Stimulated activated CD8-positive, alpha-beta memory T cell treated with anti-CD3 and anti-CD28 coated beads, Interleukin-4, amount 100 ng/mL, for 24 hours (primary cell): ENCODE measurements at regions not wholly inside any gene's neighbourhood (a gene's known extent, or its start where the extent isn't known, plus 50 kb on each side); places are given as distances from the start of the nearest gene placed in this dataset.

Source experiments
- DNase-seq: peaks from one replicate; pipeline ENCODE4 v3.0.0-alpha.2; 2020; ENCODE audit warnings: low read depth

DNA sequence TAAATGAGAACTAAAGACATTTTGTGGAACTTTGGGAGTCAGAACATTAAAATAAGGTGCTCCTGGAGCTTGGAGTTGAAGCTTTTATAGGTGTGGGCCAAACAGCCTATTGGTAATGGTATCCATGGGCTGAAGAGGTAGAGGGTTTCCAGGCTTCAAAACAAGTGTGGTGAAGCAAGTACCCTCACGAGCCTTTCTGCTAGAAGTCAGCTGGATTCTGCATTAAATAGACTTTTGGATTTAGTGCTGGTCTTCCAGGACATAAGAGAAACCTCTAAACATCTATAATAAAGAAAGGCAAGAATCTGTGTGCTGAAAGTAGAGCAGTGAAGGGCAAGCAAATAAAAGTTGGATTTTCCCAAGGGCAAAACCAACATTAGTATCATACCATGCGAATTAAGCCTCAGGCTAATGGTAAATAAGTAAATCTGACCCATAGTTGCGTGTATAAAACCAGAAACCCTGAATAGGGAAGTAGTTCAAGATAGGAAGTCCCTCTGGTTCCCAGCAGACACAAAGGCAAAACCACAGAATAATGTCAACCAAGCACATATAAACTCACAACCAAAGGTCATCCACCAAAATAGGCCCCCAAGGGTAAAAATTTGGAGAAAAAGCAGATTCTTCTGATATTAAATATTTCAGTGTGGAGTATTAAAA lies 306.3 kb downstream of the TLE4 start:
- no peak for DNase-seq

DNA sequence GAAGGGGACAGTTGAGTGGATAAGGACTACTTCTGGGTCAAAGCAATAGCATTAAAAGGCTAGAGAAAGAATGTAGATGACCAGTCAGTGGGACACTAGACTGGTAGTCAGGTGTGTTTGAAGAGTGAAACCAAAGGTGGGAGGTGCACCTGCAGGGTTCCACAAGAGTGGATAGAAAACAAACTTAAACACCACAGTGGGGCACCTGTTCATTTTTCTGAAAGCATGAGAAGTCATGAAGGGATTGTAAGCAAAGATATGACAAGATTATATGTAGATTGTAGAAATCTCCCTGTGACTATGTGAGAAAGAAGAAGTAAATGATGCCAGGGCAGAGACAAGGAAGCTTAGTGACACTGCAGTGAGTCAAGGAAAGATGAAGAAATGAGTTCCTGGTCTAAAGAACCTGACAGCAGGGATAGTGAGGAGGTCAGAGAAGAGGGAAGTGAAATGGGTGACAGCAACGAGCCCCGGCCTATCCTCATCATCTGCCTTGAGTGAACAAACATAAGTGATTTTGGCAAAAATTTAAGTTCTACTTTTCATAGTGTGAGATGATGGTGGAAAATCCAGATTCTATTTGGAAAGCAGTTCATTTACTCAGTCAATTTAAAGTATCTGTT lies 296.9 kb downstream of the TLE4 start:
- no peak for DNase-seq

DNA sequence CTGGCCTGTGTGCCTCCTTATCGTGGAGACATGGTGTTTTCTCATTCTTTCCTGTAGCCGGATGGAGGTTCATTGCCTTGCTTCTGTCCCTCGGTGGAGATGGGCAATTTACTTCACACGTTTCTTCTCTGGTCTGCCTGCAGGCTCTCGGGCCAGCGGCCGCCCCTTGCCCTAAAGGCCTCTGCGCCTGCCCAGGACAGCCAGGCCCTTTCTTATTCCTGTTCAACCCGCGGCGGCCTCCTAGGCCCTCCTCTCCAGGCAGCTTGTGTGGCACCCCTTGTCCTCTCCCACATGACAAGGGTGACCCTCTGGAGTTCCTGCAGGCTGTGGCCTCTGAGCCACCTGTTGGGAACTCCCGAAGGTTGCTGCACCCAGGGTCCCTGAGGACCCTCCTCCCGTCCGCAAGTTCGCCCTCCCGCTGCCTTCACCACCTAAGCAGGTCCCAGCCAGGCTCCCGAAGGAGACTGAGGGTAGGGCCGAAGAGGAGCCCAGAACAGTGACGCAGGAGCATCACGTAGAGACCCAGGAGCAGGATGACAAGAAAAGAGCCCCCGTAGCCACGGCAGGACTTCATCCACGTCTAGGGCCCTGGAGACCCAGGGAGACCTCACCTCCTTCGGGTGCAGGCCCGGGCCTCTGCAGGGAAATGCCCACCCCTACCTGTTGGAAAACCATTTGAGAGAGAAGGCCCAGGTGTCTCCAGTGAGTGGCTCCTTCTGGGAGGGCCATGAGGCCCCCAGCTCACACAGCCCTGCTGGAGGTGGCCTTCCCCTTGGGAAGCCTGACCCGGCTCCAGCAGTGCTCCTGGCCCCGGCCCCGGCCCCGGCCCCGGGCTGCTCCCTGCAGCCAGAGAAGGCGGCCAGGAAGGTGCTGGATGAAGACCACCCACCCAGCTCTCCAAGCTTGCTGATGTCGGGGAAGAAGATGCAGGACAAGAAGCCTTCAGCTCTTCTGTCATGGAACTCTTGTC lies 291.4 kb downstream of the TLE4 start:
- no peak for DNase-seq

DNA sequence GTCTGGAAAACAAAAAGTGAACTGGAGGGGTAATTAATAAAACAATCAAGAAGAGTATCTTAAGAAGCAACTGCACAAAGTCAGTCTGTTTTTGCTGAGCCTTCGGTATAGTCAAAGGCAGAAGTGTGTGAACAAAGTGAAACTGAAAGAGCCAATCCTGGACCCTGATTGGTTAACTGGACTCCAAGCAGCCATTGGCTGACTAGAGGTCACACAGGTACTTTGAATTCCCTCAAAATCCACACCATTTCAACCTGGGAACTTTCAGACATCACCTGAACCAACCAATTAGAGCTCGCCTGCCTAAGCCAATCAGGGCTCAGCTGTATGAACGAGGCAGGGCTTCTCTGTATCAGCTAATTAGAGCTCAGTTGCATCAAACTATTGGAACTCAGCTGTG lies 286.7 kb downstream of the TLE4 start:
- DNase-seq = no peak

DNA sequence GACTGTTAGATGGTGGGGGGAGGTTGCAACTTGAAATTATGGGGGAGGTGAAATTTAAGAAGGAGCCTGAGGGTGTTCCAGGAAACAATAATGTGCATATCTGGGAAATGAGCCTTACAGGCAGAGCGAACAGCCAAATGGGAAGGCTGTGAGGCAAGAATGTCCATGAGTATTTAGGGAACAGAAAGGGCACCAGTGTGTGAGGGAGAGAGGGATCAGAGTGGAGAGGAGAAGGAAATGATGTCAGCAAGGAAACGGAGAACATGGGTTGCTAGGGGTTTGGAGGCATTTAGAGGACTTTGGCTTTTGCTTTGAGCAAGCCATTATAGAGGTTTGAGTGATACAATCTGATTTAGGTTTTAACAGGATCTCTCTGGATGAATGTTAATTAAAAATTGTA lies 285.4 kb downstream of the TLE4 start:
- no peak for DNase-seq

DNA sequence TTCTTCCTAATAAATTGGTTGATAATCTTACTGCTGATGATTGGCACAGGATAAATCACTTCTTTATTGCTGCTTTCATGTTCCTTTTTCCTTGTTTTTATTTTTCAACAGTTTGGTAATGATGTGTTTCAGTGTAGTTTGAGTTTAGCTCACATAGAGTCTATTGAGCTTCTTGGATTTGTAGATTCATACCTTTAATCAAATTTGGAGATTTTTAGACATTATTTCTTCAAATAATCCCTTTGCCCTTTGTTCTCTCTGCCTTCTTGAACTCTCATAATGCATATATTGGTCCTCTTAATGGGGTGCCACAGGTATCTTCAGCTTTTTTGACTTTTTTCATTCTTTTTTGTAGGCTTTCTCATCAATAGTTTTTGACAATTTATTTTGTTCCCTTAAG lies 275.3 kb downstream of the TLE4 start:
- DNase-seq = no peak

DNA sequence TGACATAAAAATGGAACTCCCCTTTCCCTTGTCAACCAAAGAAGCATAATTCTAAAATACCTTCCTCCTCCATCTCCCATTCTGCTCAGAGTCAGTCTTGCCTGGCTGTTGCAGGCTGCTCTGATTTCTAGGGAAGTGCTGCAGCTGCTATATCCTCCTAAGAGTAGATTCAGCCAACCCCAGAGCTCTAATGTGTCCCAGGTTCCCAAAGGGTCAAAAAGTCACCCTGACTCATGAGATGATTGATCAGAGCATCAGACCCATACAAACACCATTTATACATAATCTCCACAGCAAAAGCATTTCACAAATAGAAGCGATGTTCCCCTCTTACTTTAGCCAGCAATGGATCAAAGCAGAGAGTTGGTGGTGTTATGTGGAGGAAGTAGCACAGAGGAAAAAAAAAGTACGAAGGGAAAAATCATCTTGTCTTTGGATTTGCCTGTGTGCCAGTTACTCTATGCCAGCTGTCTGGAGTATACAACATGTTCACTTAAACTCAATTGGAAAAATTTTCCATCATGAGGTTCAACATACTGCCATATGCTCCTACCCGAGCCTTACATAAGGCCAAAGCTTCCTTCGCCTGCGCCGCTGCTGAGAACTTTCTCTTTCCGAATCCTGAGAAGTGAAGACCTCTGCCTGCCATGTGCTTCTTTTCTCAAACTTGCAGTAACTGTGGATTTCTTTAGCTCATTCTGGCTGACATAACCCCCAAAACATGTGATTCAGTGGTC lies 258.0 kb downstream of the TLE4 start:
- DNase-seq = no peak

DNA sequence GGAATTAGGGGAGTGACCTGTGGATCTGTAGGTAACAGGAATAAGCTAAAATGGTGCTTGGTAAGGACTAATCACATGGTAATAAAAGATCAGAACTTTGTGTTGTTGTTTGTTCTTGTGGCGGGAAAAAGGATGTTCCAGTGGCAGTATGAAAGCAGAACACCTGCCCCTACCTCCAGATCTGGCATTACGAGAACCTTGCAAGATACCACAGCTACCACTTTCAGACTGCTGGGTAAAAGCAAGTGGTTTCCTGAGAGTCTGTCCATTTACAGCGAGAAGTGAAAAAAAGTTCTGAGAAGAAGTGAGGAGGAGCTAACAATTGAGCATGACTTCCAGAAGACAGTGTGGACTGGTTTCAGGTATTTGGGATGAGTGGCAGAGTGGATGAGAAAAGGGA lies 252.5 kb downstream of the TLE4 start:
- DNase-seq = no peak

DNA sequence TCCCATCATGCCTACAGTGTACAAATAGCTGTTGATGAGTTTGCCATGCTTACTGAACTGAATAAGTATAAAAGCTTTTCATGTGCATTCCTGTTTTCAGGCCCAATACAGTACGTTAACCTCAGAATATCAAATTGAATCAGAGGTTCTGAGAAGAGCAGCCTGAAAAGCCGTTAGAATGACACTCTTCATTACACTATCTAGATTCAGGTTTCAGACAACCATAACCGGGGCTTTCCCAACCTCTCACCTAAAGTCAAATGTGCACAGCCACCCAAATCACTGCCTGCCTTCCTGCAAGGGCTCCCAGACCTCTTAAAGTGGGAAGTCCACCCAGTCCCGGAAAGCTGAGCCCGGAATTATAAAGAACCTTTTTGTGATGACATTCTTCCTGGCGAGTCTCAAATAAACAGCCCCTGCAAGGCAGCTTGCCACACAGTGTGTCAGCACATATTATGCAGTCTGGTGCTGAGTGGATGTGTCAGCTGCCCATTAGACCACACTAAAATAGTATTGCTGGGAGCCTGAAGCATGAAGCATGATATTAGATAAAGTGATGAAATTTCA lies 245.8 kb downstream of the TLE4 start:
- no peak for DNase-seq

DNA sequence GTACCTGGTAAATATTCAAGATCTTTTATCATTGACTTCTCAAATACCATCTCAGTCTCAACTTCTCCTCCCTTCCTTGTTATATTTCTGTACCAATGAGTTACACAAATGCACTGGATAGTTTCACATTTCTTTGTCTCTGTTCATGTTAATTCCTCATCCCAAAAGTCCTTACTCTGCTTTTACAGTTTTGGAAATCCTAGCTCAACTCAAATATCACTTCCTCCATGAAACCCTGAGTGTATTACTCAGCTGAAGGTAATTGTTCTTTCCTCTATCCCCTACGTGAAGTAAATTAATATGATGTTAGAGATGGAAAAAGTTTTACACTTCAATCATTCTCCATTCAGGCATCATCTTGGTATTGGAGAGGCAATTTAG lies 241.5 kb downstream of the TLE4 start:
- DNase-seq = no peak

DNA sequence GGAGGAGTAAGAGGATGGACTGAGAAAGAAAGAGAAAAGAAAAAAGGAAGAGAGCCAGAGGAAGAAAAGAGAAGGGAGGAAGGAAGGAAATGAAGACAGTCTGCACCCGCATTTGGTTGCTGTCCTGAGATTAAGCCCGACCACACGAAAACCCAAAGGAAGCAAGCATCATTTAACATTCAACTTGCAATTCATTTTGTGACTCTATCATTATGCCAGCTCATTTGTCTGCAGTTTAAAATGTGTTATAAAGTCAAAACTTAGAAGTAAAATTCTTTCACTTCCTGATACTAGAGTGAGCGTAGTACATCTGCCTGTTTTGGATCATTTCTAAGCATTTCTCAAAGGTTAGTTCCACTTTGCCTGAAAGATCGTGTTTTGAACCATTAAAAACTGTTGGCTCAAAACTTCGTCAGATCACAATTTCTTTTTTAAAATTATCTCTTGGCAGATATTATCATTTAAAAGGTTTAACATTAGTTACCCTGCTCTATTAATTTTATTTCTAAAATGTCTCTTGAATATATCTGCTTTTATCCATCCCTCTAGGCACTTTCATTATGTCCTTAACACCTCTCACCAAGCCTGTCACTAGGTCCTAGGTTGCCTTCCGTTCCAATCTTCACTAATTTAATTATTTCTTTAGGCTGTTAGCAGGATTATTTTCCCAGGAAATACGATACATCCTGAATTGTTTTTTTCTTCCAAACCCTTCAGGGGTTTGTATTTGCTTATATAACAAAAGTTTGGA lies 240.9 kb downstream of the TLE4 start:
- DNase-seq = no peak

DNA sequence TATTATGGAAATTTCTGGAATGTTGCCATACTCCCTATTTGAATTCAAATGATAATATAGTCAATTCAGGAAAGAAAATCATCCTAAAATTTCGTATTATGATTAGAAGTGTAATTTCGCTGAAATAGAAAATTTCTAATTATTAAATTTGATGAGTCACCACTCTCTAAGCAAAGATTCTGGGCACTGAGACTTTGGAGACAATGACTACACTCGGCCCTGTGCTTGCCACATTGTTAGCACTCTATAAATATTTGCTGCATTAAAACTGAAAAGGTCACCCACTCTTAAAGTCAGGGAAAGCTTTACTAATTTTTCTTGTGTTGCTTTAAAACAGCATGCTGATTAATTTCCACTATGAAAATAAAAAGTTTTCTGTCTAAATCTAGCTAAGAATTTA lies 240.3 kb downstream of the TLE4 start:
- DNase-seq = no peak

DNA sequence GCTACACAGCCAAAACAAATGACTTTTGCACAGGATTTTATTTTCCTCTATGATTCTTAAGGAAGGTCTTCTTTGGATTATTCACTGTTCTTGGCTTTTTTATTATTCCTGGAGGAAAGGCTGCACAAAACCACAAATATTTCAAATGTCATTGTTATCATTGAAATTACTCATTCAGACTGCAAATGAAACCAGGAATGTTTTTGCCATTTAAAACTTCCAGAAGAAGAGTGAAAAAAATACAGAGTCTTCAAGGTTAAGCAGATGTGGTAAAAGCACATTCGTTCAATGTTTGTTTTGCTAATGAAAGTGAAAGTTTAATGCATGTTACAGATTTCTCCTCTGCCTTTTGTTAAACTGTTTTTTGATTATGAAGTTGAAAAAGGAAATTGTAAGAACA lies 238.2 kb downstream of the TLE4 start:
- DNase-seq = no peak

DNA sequence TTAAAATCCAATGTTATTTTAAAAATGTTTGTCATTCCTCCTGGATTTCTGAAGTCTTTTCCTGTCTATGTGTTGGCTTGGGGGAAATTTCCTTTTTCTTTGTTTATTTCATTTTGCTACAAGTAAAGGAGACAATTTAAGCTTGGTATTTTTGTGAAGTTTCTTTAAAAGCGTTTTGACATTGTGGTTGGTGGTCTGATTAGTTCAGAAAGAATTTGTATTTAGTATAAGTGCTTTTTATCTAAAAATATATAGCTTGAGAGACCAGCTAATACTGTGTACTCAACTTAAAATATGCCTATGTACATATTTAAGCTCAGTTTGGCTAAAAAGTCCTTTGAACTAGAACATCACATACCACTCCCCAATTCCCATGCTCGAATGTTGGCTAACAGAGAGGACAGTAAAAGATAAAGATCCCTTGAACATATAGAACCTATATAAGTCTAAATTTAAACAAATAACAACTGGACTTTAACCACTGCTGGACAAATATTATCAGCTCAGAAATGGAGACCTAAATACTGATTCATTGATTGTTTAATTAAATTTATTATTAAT lies 237.6 kb downstream of the TLE4 start:
- DNase-seq = no peak

DNA sequence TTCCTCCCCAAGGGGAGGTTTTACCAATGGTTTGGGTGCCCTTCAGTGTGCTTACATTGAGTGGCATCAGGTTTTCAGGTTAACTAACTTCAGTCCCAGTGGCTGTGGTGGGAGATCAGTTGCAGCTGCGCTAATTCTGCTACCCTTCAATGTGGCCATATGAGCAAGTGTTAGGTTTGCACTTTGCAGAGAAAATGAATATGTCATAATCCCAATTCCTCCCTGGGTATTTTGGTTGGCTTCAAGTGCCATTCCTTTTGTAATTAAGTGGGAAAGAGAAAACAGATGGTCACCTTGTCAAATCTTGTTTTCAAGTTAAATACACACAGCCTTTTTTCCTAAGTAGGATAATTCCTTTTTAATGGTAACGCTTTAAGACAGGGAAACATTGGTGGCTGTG lies 236.2 kb downstream of the TLE4 start:
- no peak for DNase-seq

DNA sequence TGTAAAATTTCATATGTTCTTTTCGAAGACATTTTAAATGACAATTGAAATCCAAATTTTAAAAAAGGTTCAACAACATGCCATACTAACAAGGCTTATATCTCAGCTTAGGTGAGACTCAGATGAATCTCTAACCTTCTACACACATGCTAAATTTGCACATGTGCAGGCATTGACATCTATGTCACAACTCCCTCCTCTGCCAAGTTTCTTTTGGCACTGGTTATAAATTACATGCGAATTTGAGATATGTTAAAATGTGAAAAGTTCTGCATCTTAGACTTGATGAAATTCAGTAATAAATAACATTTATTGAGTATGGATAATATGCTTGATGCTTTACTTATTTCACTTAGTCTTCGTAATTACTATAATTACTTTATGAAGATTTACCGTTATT lies 234.3 kb downstream of the TLE4 start:
- DNase-seq = no peak

DNA sequence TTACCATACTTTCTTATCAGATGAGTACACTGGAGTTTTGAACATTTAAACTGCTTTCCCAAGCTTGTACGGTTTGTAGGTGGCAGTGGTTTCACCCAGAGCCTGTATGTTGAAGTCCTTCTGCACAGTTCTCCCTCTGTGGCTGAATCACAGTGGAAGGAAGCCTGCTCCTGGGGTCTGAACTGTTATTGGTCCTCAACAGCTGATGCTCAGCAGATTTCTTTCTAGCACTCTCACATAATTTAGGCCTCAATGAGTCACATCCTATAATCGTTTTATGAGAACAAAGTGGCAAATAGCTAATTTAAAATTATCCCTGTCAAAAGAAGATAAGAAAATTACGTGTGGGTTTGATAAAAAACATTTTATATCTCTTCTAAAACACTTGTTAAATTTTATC lies 229.7 kb downstream of the TLE4 start:
- DNase-seq = no peak

DNA sequence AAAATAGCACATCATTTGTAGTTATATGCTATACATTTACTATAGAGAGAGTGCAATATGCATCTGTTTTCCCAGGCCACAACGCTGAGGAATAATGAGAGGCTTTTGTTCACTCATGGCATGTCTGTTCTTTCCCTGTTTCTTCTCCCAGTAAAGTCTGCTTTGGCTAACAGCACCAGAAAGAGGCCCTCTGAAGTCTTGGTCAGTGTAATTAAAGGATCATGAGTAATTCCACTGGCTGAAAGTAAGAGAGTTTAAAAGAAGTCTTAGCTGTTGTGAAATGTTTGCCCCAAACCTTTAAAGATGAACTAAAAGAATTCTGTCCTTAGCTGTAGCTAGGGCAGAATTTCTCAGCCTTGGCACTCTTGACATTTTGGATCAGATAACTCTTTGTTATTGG lies 228.8 kb downstream of the TLE4 start:
- no peak for DNase-seq

DNA sequence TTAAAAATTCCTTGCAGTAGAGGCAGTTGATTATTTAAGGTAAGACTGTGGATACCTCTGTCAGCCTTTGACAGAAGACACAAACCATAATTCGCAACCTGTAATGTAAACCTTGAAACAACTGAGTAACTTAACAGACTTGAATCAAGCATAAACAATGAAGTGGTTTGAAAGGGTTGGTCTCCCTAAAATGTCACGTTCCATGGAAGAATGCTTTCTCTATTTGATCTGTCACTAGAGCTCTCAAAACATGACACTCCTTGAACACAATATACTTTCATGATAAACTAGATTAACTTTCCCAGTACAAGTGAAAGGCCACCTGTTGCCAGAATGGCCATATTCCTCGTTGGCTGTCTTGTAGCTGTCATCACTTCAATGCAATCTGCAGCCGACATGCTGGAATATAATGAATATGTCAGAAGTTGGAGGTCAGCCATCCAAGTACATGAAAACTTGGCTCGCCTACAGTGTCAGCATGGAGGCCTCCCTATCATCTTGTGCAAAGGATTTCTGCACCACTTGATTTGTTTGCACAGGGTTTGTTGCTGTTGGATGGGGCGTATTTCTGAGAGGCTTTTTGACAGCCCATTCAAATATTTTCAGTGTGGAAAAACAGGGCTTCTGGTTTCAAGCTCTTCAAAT lies 228.0 kb downstream of the TLE4 start:
- no peak for DNase-seq

DNA sequence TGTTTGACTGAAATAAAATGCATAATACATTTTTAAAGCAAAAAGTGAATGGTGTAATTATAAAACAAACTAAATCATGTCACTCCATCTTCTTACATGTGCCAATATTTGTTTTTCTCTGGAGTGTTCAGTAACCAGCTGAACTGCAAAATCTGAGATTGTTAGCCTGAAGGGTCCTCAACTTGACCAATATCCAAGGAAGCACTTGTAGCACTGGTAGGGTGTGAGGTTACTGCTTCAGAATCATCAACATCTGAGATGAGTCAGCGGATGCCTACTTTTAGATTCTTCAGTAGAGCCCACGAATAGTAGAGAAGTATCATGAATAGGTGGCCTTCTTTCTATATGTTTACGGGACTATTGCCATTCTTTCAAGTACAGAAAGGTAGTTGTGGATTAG lies 226.7 kb downstream of the TLE4 start:
- no peak for DNase-seq

DNA sequence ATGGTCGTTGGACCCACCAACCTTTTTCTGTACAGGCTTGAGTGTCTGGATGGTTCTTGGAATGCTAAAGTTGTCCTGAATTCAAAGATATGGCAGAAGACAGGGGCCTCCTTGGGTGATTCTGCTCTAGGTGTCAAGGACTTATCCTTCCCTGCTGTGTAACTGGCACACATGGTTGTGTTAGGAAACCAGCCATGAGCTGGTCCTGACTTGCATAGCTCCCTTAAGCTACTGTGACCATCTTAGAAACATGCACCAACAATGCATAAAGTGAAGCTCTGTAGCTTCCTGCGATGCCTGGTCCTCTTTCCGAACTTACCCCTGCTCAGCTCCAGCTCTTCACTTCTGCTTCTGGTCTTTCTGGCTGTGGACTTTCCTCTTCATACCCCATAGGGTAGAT lies 224.6 kb downstream of the TLE4 start:
- no peak for DNase-seq
